ENCODE measurements at regions not wholly inside any gene's neighbourhood (a gene's known extent, or its start where the extent isn't known, plus 50 kb on each side); places are given as distances from the start of the nearest gene placed in this dataset.

DNA sequence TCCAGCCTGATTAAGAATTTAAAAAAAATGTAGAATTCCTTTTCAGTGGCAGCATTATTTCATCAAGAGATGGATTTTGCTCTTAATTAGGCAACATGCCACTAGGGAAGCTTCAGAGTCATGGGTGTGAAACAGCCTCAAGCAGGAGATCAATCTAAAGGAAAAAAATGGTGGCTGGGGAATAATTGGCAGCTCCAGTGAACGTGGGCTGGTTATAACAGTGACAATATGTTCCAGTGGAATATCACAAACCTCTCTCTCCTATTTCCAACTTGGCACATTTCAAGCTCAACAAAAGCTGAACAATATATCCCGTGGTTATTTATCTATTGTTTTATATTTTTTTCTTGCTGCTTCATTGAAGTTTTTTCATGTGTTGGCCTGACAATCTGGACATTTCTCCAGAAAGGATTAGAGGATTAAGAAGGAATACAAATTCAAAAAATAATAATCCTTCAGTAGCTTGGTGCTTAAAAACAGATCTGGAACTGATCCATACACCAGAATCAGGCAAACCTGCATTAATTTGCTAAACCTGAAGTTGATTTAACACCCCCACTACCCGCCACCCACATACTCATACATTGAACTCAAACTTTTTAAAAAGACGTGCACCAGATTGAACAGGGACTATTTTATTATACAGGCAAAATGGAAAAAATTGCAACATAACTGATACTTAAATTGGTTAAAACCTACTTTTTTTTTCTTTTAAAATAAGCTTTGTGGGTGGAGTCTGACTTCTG, 255.9 kb upstream of the SPRED2 start:
- H3K27me3 ChIP-seq (ENCODE audit: insufficient read depth, poor library complexity, severe bottlenecking): no peaks in the 10 kb centered on the region
- no peak for DNase-seq (ENCODE audit: low spot score)
- no peaks in the 10 kb centered on the region for H3K36me3 ChIP-seq (ENCODE audit: low read depth)
- TF ChIP-seq CTCF (IDR thresholded peaks at IDR 0.05; ENCODE audit: poor library complexity, severe bottlenecking): no peak
- H3K27ac ChIP-seq (ENCODE audit: poor library complexity, severe bottlenecking): no peak overlapping the region
- H3K4me1 ChIP-seq (ENCODE audit: insufficient read depth, poor library complexity, severe bottlenecking): no peaks in the 10 kb centered on the region
- no peak overlapping the region for H3K4me3 ChIP-seq (ENCODE audit: severe bottlenecking)
- ATAC-seq (ENCODE audit: low read depth): no peak
- no peaks in the 10 kb centered on the region for H3K9me3 ChIP-seq (ENCODE audit: severe bottlenecking)

DNA sequence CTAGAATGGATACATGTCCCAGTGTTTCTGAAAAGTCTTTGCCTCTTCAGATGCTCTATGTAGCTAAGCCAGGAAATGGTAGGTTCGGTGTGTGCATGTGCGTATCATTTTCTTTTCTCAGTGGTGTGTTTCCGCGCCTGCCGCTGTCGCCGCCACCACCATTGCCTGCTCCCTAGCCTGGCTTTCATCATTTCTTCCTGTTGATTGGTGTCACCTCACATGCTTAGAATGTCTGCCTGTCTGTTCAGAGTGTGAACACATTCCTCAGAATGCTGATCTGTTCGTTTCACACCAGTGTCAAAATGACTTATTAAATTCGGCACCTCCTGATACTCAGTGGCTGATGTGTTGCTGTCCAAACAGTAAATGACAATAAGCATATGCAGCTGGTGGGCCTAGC, 255.2 kb upstream of the SPRED2 start:
- Histone ChIP-seq H3K9me3 (ENCODE audit: severe bottlenecking) (no peaks in the 10 kb centered on the region), H3K27me3 (ENCODE audit: insufficient read depth, poor library complexity, severe bottlenecking) (no peaks in the 10 kb centered on the region), H3K27ac (ENCODE audit: poor library complexity, severe bottlenecking) (no peak overlapping the region), H3K4me1 (ENCODE audit: insufficient read depth, poor library complexity, severe bottlenecking) (no peaks in the 10 kb centered on the region), H3K36me3 (ENCODE audit: low read depth) (no peaks in the 10 kb centered on the region), H3K4me3 (ENCODE audit: severe bottlenecking) (no peak overlapping the region)
- ATAC-seq (ENCODE audit: low read depth) (no peak), DNase-seq (ENCODE audit: low spot score) (no peak)
- no peak for TF ChIP-seq CTCF (IDR thresholded peaks at IDR 0.05; ENCODE audit: poor library complexity, severe bottlenecking)

GRCh38 chr2:65686928-65687521, 254.6 kb upstream of the SPRED2 start:
- H3K4me1 ChIP-seq (ENCODE audit: insufficient read depth, poor library complexity, severe bottlenecking): no peaks in the 10 kb centered on the region
- ATAC-seq (ENCODE audit: low read depth) (peak; percentile 50), DNase-seq (ENCODE audit: low spot score) (no peak)
- H3K27me3 ChIP-seq (ENCODE audit: insufficient read depth, poor library complexity, severe bottlenecking): no peaks in the 10 kb centered on the region
- H3K36me3 ChIP-seq (ENCODE audit: low read depth): no peaks in the 10 kb centered on the region
- H3K9me3 ChIP-seq (ENCODE audit: severe bottlenecking): no peaks in the 10 kb centered on the region
- H3K27ac ChIP-seq (ENCODE audit: poor library complexity, severe bottlenecking): no peak overlapping the region
- peak; percentile 56 for TF ChIP-seq CTCF (IDR thresholded peaks at IDR 0.05; ENCODE audit: poor library complexity, severe bottlenecking)
- no peak overlapping the region for H3K4me3 ChIP-seq (ENCODE audit: severe bottlenecking)

DNA sequence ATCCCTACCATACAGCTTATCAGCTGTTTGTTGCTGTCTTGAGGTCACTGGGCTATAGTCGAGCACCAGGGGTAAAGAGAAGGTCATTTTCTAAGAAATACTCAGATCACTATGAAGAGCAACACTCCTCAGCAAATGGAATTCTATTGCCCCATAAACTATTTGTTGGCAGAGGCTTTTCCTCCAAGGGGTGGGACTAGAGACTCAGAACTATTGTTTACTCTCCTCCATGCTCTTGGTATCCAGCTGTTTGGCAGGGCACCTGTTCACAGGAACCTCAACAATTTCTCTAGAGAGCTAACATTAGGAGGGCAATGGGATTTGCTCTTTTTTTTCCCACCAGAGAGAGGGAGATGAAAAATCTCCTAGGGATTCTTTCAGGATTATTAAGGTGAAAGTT, 249.1 kb upstream of the SPRED2 start:
- Histone ChIP-seq H3K36me3 (ENCODE audit: low read depth) (no peaks in the 10 kb centered on the region), H3K27me3 (ENCODE audit: insufficient read depth, poor library complexity, severe bottlenecking) (no peaks in the 10 kb centered on the region), H3K27ac (ENCODE audit: poor library complexity, severe bottlenecking) (no peak overlapping the region), H3K9me3 (ENCODE audit: severe bottlenecking) (no peaks in the 10 kb centered on the region), H3K4me3 (ENCODE audit: severe bottlenecking) (no peak overlapping the region), H3K4me1 (ENCODE audit: insufficient read depth, poor library complexity, severe bottlenecking) (no peaks in the 10 kb centered on the region)
- ATAC-seq (ENCODE audit: low read depth): no peak
- no peak for TF ChIP-seq CTCF (IDR thresholded peaks at IDR 0.05; ENCODE audit: poor library complexity, severe bottlenecking)
- DNase-seq (ENCODE audit: low spot score): no peak

DNA sequence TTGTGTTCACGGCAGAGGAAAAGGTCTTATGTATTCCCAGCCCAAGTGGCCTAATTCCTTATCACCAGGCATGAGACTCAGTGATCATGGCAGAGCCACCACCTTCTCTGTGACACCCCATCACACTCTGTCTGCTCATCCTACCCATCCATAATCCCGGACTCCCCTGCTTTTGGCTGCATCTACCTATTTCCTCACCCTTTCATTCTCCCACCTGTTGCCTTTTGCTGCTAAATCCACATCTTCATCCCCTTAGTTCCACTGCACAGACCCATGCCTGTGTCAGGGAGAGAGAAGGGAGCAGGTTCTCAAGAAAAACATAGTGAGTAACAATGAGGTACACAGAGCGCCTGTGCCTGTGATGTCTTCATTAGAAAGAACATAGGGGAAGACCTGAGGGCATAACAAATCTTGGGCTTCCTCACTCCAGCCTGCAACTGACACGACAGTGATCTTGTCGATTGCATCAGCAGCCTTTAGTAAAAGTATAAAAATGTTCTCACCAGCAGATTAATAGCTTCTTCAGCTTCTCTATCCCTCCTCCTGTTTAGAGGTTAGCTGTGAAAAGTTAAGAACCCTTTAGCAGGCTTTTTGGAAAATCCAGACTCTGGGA, 246.5 kb upstream of the SPRED2 start:
- Histone ChIP-seq H3K4me1 (ENCODE audit: insufficient read depth, poor library complexity, severe bottlenecking) (no peaks in the 10 kb centered on the region), H3K4me3 (ENCODE audit: severe bottlenecking) (no peak overlapping the region), H3K27me3 (ENCODE audit: insufficient read depth, poor library complexity, severe bottlenecking) (no peaks in the 10 kb centered on the region), H3K36me3 (ENCODE audit: low read depth) (no peaks in the 10 kb centered on the region), H3K27ac (ENCODE audit: poor library complexity, severe bottlenecking) (no peak overlapping the region), H3K9me3 (ENCODE audit: severe bottlenecking) (peaks cover 1% of the 10 kb centered on the region)
- TF ChIP-seq CTCF (IDR thresholded peaks at IDR 0.05; ENCODE audit: poor library complexity, severe bottlenecking): no peak
- ATAC-seq (ENCODE audit: low read depth) (no peak), DNase-seq (ENCODE audit: low spot score) (no peak)

Data from RWPE2 (cell line).